NCI-H82 treated with DMSO at 0.1 percent for 48 hours (cell line): ENCODE measurements at regions not wholly inside any gene's neighbourhood (a gene's known extent, or its start where the extent isn't known, plus 50 kb on each side); places are given as distances from the start of the nearest gene placed in this dataset.
"Not testable (repeated sequence)": the region's sequence is repeated elsewhere in the genome, so short reads cannot be mapped to it uniquely, and the experiment has no call there.

Source experiments
- DNase-seq: peaks from one replicate; lab custom pipeline; 2025; ENCODE audit not compliant: unreplicated experiment; lab: John Stamatoyannopoulos, UW

DNA sequence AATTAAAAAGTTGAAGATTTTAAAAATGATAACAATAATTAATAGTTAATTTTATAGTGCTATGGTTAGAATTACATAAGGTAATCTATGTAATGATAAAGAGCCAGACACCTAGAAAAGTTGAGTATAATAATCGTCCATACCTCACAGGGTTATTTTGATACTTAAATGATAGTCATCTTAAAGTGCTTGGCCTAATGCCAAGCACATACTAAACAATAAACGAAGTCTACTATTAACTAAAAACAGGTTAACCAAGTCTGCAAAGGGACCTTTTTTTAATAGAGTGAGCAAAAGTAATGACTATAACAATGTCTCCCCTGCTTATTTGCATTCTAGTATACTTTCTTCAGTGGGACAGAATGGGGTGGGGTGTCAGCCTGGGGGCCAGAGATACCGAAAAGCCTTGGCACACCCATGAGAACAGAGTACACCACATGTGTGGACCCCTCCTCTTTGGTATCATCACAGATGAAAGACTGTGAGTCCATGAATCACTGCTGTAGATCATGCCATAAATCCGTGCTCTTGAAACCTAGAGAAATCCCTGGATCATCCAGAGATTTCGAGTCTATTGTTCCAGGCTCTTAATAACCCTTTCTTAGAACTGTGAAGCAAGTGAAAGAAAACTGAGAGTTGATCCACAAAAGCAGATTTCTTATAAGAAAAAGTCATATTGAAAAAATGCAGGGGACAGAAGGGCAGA lies 249.5 kb downstream of the PRELID2 start:
- DNase-seq, result no peak

DNA sequence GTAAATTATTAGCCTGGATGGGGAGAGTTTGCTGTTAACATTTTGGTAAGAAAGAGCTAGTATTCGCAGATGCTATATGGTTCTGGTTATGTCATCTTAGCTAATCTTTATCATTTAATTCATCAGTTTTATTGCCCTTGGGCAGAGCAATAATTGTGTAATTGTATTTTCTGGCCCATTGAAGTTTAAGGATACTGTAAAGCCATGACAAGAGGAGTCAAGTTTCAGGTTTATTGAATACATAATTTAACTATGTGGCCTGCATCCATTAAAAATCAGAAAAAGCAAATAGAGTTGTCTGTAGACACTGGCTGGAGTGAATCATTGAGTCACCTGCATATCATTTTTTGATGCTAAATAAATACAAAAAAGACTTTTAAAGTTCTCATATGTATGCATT lies 255.8 kb downstream of the PRELID2 start:
- DNase-seq, result no peak

DNA sequence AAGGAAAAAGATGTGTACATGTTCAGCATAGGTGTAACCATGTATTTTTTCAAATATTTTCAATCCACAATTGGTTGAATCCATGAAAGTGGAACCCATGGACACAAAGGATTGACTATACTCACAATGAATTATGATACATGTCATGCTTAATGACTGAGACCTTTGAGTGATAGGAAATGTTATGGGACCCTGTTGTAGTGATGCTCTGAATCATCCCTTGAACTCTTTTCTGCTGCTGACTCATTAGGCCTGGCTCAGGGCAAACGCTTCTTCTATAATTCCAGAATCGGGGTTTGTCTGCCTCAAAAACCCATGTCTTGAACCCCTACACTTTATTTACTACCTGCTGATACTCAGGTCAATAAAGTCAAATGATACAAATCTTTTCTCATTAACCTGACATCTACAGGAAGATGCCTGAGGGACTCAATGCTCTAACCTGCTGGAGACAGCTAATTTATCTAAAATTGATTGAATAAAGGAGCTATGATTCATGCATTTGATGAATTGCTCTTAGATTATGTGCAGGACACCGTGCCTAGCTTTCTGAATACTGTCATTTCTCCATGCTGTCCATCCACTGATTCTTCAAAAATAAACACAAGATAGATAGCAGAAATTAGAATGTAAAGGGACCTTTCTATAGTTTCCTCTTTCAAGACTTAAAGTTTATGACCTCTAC lies 260.1 kb downstream of the PRELID2 start:
- DNase-seq, result no peak

- no peak for DNase-seq
These were observed 266.6 kb downstream of the PRELID2 start for GRCh38 chr5:145568581-145568980.

DNA sequence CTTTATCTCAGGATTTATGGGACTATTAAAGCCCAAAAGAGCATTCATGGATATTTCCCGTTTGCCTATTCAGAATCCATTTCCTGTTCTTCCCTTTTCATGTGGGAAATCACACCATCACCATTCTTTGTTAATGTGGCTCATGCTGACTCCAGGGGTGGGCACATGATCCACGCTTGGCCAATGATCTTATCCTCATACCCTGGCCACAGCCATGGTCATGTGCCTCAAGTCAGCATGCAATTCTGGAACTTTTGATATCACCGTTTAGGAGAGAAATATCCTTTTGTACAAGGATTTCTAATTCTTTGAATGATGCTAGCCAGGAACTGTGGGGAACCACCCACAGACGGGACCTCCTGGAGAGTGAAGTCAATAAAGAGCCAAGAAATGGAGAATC lies 272.2 kb downstream of the PRELID2 start:
- DNase-seq, result no peak

- DNase-seq, result no peak
These were observed 276.9 kb downstream of the PRELID2 start for GRCh38 chr5:145558288-145558687.

DNA sequence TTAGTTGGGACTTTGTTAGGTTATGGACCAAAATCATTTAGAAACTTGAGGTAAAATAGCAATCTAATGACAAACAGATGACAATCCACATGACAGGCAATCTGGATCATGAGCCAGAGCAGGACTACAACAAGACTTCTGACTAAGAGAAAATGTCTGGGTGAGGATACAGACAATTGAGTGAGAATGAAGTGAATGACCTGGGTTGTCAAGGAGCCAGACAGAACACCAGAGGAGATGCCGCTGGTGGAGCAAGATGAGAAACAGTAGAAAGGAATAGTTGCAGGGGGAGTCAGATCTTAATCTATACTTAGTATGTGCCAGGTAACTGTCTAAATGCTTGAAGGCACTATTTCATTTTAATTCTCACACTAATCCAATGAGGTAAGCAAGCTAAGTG lies 277.8 kb downstream of the PRELID2 start:
- DNase-seq, result no peak

DNA sequence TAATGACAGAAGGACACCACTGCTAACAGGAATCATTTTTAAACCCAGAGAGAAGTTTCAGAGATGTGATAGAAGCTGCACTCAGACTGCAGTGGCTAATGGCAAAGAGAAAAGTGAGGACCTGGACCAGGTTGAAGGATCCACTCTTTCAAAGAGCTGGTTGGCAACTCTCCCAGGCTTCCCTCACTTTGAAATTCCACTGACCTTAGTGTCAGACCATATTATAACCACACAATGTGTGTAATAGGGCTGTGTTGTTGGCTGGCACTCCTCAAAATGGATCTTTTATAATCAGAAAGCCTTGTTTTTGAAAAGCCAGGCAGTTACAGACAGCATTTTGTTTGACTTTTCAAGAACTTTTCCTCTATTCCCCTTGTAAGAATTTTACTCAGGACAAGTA lies 280.7 kb downstream of the PRELID2 start:
- no peak for DNase-seq

DNA sequence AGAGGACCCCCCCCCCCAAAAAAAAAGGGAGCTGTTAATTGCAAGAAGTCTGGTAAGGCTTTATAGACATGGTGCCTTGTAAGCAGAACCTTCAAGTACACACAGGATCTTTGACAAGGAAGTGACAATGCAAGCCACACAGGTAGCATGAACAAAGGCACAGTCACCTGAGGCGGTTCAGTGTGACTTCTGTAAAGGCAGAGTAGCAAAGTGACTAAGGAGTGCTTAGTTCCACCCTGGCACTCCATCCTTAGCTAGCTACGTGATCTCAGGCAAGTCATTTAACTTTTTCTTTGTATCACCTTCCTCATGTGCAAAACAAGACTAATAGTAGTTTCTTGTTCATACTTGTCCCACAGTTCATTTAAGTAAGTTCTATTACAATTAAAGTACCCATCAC lies 282.0 kb downstream of the PRELID2 start:
- DNase-seq, result no peak

DNA sequence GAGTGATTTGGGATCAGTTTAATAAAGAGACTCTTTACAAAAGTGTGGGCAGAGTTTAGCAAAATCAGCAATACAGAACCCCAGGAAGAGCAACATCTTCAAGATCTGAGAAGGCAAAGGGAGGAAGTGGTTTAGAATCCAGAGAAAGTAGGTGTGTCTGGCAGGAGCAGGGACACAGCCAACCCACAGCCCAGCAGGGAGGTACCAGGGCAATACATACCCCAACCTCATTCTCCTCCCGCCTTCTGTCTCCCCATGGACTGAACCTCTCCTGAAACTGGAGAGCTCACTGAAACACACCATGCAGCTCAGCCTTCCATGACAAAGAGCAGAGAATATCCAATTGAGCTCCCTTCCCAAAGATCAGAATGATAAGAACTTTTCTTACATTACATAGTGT lies 283.4 kb downstream of the PRELID2 start:
- DNase-seq, result no peak

GRCh38 chr5:145548097-145548496 lies 287.0 kb downstream of the PRELID2 start:
- no peak for DNase-seq

DNA sequence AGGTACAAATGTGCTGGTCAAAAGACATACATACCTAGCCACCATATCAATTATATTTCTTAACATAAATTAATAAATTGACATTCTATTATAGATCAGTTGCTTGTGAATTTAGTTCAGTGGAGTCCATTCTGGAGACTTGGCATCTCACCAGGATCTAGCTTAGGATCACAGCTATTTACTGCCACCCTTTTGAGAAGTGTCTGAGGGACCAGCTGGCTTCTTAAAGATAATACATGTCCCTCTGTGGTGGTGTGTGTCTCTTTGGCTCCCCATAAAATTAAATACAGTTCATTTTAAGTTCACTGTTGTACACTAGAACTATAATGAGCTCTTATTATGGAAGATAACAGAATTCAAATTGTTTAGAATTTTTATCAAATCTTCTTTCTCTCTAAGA lies 290.7 kb downstream of the PRELID2 start:
- no peak for DNase-seq

DNA sequence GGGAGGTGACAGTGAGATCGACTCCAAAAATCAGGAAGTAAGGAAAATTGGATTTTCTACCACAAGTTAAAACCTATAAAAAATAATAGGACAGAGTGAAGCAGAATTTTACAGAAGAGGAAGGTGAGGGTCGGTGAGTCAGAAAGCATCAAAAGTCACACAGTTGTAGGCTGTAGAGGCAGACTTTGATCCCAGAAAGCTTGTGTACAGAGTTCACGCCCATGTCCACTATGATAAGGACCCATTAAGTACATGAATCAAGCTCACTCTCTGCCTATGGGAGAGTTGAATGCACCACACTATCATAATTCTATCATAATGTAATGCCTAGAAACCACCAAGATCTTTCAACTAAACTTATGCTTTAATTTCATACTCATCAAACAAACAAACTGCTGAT lies 291.2 kb downstream of the PRELID2 start:
- DNase-seq, result no peak

DNA sequence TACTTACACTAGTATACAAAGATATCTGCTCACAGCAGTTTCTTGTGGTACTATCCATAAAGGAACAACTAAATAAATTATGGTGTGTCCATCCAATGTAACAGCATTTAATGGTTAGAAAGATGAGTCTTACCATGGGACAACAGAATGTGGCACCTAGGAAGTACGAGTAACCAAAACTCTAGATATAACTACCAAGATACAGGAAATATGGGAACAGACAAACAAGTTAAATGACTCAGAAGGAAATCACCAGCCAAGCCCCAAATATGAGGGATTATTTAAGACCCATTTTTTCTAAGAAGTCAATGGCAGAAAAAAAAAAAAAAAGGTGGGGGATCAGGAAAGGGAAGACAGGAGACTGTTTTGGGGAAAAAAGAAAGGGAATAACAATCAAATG lies 294.8 kb downstream of the PRELID2 start:
- no peak for DNase-seq

GRCh38 chr5:145539201-145539600 lies 295.9 kb downstream of the PRELID2 start:
- DNase-seq, result no peak

- no peak for DNase-seq
These were observed 299.0 kb downstream of the PRELID2 start for GRCh38 chr5:145536133-145536532.

- no peak for DNase-seq
These were observed 304.0 kb downstream of the PRELID2 start for GRCh38 chr5:145531038-145531734.

- no peak for DNase-seq
These were observed 313.6 kb downstream of the PRELID2 start for GRCh38 chr5:145521523-145521922.

DNA sequence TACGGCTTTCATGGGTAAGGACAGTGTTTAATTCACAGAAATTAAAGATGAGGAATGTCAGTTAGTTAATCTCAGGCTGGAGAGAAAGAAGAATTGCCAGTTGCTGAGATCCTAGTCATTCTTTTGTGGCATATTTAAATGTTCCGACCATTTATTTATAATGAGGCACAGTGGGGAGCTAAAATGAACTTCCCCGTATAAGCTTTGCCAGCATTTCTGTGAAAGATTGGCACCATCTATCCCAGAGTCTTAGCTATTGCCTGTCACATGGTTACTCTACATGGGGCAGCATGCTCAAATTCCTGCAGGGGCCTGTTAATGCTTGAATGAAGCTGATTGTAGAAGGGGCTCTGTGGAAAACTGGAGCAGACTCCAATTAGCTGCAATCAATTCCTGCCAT lies 314.1 kb downstream of the PRELID2 start:
- no peak for DNase-seq

DNA sequence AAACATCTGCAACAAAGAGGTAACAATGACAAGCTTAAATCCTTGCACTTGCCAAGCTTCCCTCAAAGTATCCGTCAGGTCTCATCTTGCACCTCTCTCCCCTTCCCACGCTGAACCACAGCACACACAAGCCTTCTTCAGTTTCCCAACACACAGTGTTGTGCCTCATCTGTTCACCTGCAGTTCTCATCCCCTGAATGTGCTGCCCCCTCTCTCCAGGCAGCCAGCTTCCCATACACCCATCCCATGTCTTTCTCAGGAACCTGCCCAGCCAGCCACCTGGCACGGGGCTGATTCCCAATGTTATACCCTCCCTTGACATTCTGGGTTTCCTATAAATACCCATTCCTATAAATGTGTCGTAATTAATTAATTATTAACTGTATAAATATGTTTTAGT lies 314.8 kb downstream of the PRELID2 start:
- DNase-seq, result no peak

- DNase-seq, result not testable (repeated sequence)
These were observed 317.6 kb downstream of the PRELID2 start for GRCh38 chr5:145517588-145517987.

GRCh38 chr5:145511351-145511750 lies 323.8 kb downstream of the PRELID2 start:
- DNase-seq, result no peak
